ENCODE measurements at regions not wholly inside any gene's neighbourhood (a gene's known extent, or its start where the extent isn't known, plus 50 kb on each side); places are given as distances from the start of the nearest gene placed in this dataset.
"Not testable (repeated sequence)": the region's sequence is repeated elsewhere in the genome, so short reads cannot be mapped to it uniquely, and the experiment has no call there.

GRCh38 chr3:8405144-8405543 lies 96.5 kb upstream of the LMCD1 start:
- DNase-seq, result no peak

- DNase-seq, result no peak
Measured at GRCh38 chr3:8406479-8406878, 95.1 kb upstream of the LMCD1 start.

- DNase-seq, result no peak
Measured at GRCh38 chr3:8413337-8413926, 88.2 kb upstream of the LMCD1 start.

GRCh38 chr3:8416965-8417364 lies 84.7 kb upstream of the LMCD1 start:
- DNase-seq, result no peak

- no peak for DNase-seq
Measured at GRCh38 chr3:8420612-8421011, 81.0 kb upstream of the LMCD1 start.

- no peak for DNase-seq
Measured at GRCh38 chr3:8421267-8421666, 80.4 kb upstream of the LMCD1 start.

GRCh38 chr3:8421711-8422110 lies 79.9 kb upstream of the LMCD1 start:
- no peak for DNase-seq

- DNase-seq, result no peak
Measured at GRCh38 chr3:8423307-8423706, 78.3 kb upstream of the LMCD1 start.

- DNase-seq, result no peak
Measured at GRCh38 chr3:8424281-8424680, 77.3 kb upstream of the LMCD1 start.

GRCh38 chr3:8436661-8437287 lies 64.8 kb upstream of the LMCD1 start:
- DNase-seq, result no peak

- DNase-seq, result no peak
Measured at GRCh38 chr3:8438507-8439079, 63.0 kb upstream of the LMCD1 start.

GRCh38 chr3:8440142-8440541 lies 61.5 kb upstream of the LMCD1 start:
- not testable (repeated sequence) for DNase-seq

- peak in 10 of 56 donors; percentile 2 to 38 (median 14) for DNase-seq
Measured at GRCh38 chr3:8441969-8442559, 59.6 kb upstream of the LMCD1 start.

- no peak for DNase-seq
Measured at GRCh38 chr3:8442993-8443650, 58.5 kb upstream of the LMCD1 start.

- DNase-seq, result peak in 35 of 56 donors; percentile 12 to 61 (median 27)
Measured at GRCh38 chr3:8443829-8444791, 57.5 kb upstream of the LMCD1 start.

- DNase-seq, result no peak
Measured at GRCh38 chr3:8444883-8445282, 56.7 kb upstream of the LMCD1 start.

GRCh38 chr3:8445861-8446260 lies 55.8 kb upstream of the LMCD1 start:
- DNase-seq, result peak in 1 of 56 donors; percentile 5

- DNase-seq, result no peak
Measured at GRCh38 chr3:8446845-8447244, 54.8 kb upstream of the LMCD1 start.

GRCh38 chr3:8450618-8451017 lies 51.0 kb upstream of the LMCD1 start:
- no peak for DNase-seq

- DNase-seq, result no peak
Measured at GRCh38 chr3:8451696-8452095, 49.9 kb upstream of the LMCD1 start.

Measured in amygdala (tissue), 56 donors.